GM12872 (cell line): ENCODE measurements at regions not wholly inside any gene's neighbourhood (a gene's known extent, or its start where the extent isn't known, plus 50 kb on each side); places are given as distances from the start of the nearest gene placed in this dataset.

Experiments
- TF ChIP-seq, protein P1 (sequence below): IDR thresholded peaks from 3 replicates; pipeline ENCODE4 v1.5.1; 2011; ENCODE audit warnings: low read depth, mild to moderate bottlenecking, low read length, moderate library complexity; ENCODE audit not compliant: insufficient read depth

DNA sequence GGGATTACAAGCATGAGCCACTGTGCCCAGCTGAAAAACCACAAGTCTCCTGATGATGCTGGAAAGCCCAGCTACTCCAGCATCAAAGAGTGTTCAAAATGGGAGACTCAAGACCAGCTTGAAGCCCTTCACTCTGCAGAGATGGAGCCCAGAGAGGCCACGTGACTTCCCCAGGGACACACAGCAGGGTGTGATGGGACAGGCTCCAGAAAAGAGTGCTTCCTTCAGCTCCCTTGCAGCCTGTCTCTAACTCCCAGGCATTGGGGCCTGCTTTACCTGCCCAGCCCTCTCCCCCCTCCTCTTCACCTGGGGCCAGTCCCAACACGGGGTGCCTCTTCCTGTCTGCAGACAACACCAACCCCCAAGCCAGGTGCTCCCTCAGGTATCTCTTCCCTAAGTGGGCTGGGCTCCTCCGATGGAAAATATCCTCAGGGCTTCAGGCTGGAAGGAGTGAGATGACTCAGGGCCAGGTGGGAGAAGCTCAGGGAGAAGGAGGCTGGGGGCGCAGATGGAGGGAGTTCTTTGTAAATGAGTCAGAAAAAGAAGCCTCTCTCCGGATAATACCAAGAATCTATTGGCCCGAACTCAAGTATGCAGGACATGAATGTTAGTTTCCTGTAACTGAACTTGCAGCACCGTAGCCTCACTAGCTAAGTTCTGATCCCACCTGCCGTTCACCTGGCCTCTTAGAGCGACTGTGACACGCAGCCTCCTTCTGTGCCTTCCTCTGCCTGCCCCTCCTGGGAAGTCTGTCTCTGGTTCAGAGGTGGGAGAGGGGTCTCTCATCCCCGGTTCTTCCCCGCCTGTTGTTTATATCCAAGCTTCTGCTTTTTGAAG is 326.6 kb downstream of the MN1 start:
- TF ChIP-seq, protein P1, sequence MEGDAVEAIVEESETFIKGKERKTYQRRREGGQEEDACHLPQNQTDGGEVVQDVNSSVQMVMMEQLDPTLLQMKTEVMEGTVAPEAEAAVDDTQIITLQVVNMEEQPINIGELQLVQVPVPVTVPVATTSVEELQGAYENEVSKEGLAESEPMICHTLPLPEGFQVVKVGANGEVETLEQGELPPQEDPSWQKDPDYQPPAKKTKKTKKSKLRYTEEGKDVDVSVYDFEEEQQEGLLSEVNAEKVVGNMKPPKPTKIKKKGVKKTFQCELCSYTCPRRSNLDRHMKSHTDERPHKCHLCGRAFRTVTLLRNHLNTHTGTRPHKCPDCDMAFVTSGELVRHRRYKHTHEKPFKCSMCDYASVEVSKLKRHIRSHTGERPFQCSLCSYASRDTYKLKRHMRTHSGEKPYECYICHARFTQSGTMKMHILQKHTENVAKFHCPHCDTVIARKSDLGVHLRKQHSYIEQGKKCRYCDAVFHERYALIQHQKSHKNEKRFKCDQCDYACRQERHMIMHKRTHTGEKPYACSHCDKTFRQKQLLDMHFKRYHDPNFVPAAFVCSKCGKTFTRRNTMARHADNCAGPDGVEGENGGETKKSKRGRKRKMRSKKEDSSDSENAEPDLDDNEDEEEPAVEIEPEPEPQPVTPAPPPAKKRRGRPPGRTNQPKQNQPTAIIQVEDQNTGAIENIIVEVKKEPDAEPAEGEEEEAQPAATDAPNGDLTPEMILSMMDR: no peak

DNA sequence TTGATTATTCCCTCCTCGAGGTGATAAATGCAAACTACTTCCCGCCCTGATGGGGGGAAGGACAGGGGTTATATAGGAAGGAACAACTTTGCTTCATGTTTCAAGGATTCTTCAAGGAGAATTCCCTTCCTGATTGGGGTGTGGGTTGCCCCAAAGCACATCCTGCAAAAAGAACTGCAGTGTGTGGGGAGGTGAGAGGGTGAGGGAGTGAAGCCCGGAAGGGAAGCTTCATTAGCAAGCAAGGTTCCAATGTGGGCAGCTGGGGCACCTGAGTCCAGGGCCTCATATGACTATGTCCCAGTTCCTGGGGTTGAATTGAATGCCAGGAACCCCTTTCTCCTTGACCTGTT is 326.0 kb downstream of the MN1 start:
- TF ChIP-seq, protein P1: no peak

DNA sequence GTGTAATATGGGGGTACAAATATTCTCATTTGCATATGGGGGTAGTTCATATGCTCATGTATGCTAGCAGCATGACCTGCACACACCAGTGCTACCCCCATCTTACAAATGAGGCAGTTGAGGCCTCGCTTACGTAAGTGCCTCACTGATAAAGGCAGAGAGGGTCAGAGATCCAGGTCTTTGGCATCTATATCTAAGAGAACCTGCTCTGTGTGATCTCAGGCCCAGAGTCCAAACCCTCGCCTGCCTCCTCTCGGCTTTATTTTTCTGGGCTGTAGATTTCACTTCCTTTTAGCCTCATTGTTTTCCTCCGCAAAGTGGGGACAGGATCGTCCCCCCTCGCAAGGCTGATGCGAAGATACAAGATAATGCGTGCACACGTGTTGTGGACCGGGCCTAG is 325.2 kb downstream of the MN1 start:
- TF ChIP-seq, protein P1: no peak

DNA sequence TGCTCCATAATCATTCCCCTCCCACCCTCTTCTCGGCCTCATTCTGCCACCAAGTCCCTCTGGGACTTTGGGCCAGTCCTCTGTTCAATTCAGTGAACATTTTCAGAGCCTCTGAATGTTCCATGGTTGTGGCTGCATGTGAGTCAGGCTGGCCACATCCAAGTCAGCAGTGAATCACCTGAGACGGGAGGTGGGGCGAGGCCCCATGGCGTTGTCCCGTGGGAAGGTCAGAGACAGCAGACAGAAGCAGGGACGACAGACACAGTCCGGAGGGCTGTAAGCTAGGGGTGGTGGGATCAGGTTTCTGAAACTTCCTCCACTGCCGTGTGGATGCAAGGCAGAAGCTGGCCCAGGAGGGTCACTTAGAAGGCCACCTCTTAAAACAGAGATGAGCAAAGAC is 324.8 kb downstream of the MN1 start:
- TF ChIP-seq, protein P1: no peak

DNA sequence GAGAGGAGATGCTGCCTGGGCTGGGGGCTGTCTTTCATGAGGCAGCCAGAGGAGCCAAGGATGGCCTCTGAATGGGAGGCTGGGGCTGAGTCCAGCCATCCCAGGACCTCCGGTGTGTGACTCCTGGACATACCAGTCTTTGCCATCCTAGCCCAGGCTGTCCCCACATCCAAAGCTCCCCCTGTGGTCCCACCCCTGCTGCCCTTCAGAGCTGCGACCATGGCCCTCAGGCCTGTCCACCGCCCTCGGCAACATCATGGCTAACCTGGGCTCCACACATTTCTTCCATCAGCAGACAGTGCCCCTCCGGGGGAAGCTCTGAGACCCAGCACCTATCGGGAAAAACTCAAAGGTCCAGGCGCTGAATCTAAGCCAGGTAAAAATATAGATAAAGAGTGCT is 324.4 kb downstream of the MN1 start:
- TF ChIP-seq, protein P1: no peak

DNA sequence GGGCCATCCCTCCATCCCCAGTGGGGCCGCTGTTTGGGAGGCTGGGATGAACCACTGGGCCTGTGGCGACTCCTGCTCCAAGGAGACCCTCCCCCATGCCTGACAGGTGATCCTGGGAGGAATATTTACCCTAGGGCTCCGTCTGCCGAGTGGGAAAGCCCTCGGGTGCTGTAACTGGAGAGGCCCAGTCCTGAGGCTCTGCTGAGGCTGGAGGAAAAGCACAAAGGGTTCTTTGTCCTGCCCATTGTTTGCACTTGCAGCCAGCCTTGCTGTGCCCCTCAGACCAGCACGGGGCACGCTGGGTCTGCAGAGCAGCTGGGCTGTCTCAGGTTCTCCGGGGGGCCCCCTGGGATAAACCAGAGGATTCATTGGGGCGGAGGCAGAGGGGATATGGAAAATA is 321.1 kb downstream of the MN1 start:
- TF ChIP-seq, protein P1: no peak

DNA sequence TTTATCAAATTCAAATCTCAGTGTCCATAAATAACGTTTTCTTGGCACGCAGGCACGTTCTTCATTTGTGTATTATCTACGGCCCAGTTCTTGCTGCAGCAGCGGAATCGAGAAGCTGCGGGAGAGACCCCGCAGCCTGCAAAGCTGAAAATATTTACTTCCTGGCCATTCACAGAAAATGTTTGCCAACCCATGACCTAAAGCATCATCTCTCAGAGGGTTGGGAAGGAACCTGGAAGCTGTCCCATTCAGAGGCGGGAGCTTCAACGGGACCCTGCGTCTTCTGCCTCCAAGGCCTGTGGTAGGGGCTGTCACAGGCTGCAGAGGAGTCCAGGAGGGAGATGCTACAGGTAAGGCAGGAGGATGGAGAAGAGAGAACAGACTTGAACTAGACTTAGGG is 319.2 kb downstream of the MN1 start:
- TF ChIP-seq, protein P1: no peak
